Neural progenitor cell (in vitro differentiated cells): ENCODE measurements at regions not wholly inside any gene's neighbourhood (a gene's known extent, or its start where the extent isn't known, plus 50 kb on each side); places are given as distances from the start of the nearest gene placed in this dataset.
"Not testable (repeated sequence)": the region's sequence is repeated elsewhere in the genome, so short reads cannot be mapped to it uniquely, and the experiment has no call there.

ENCODE experiments used
- DNase-seq: peaks from one replicate; pipeline ENCODE4 v3.0.0-alpha.2; 2016; ENCODE audit warnings: low spot score
- H2AFZ ChIP-seq: fragments of 200-600 bp; sonication (generic); replicated peaks from 2 replicates; pipeline ENCODE4 v1.6.1; 2016; ENCODE audit warnings: antibody characterized with exemption
- H3F3A ChIP-seq: fragments of 200-600 bp; sonication (generic); 2 replicates; pipeline ENCODE4 v1.6.1; 2016; ENCODE audit warnings: antibody characterized with exemption, low read depth
- H3K27ac ChIP-seq: fragments of 200-600 bp; sonication (generic); 2 replicates; pipeline ENCODE4 v1.5.1; 2016; ENCODE audit warnings: mild to moderate bottlenecking
- H3K27me3 ChIP-seq: fragments of 200-600 bp; sonication (generic); 2 replicates; pipeline ENCODE4 v1.6.1; 2016; ENCODE audit warnings: mild to moderate bottlenecking, moderate library complexity
- H3K36me3 ChIP-seq: fragments of 200-600 bp; sonication (generic); 2 replicates; pipeline ENCODE4 v1.5.1; 2016
- H3K4me1 ChIP-seq: fragments of 200-600 bp; sonication (generic); 2 replicates; pipeline ENCODE4 v1.6.1; 2016; ENCODE audit warnings: mixed run types
- H3K4me2 ChIP-seq: fragments of 200-600 bp; sonication (generic); 2 replicates; pipeline ENCODE4 v1.6.1; 2016
- H3K4me3 ChIP-seq: fragments of 200-600 bp; sonication (generic); 2 replicates; pipeline ENCODE4 v1.5.1; 2016
- H3K79me2 ChIP-seq: fragments of 200-600 bp; sonication (generic); 2 replicates; pipeline ENCODE4 v1.6.1; 2016; ENCODE audit warnings: low read depth
- H3K9ac ChIP-seq: fragments of 200-600 bp; sonication (generic); 2 replicates; pipeline ENCODE4 v1.6.1; 2016
- H3K9me3 ChIP-seq: fragments of 200-600 bp; sonication (generic); 2 replicates; pipeline ENCODE4 v1.5.1; 2016; ENCODE audit warnings: low read depth
- H4K20me1 ChIP-seq: fragments of 200-600 bp; sonication (generic); 2 replicates; pipeline ENCODE4 v1.6.1; 2016; ENCODE audit warnings: low read depth
- H3K27ac Mint-ChIP-seq: 3 replicates; pipeline ENCODE4 v1.8.0; 2021; ENCODE audit warnings: mixed read lengths
- H3K27me3 Mint-ChIP-seq: 2 replicates; pipeline ENCODE4 v1.8.0; 2022; ENCODE audit warnings: low read depth, mild to moderate bottlenecking, inconsistent platforms, moderate library complexity, mixed read lengths; ENCODE audit not compliant: insufficient read depth
- H3K36me3 Mint-ChIP-seq: 3 replicates; pipeline ENCODE4 v1.8.0; 2021; ENCODE audit warnings: mixed read lengths
- H3K4me1 Mint-ChIP-seq: 3 replicates; pipeline ENCODE4 v1.8.0; 2021; ENCODE audit warnings: mixed read lengths
- H3K4me3 Mint-ChIP-seq: 3 replicates; pipeline ENCODE4 v1.8.0; 2021; ENCODE audit warnings: mild to moderate bottlenecking, moderate library complexity, mixed read lengths
- H3K9me3 Mint-ChIP-seq: 3 replicates; pipeline ENCODE4 v1.8.0; 2020; ENCODE audit warnings: mixed read lengths
- EZH2 ChIP-seq: fragments of 200-600 bp; sonication (generic); IDR thresholded peaks from 2 replicates; pipeline ENCODE4 v1.6.1; 2017; ENCODE audit warnings: antibody characterized with exemption, mild to moderate bottlenecking, moderate library complexity
- EZH2phosphoT487 ChIP-seq: fragments of 200-600 bp; sonication (generic); IDR thresholded peaks from 2 replicates; pipeline ENCODE4 v1.6.1; 2017; ENCODE audit warnings: antibody characterized with exemption
- TF ChIP-seq, protein P1 (sequence below): fragments of 200-600 bp; sonication (generic); IDR thresholded peaks from 2 replicates; pipeline ENCODE4 v1.5.1; 2017; ENCODE audit warnings: antibody characterized with exemption, mild to moderate bottlenecking

DNA sequence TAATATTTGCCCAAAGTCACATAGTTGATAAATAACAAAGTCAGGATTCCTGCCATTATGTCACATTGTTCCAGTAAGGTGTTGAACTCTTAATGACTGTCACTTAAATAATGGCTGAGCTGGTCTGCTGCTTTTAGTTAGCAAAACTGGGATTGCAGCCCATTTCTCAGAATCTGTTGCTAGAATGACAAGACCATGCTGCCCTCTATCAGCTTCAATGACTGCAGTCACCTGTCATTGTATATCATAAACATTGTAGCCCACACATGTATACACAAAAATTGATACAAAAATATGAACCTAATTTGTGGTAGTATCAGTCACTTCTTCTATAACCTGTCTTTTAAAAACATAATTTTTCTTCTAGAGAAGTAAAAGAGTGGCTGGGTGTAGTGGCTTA, 121.1 kb downstream of the FAM161A start:
- Histone ChIP-seq H3K9ac (no peak overlapping the region), H3K4me3 (no peak overlapping the region)
- no peak overlapping the region for H3K4me3 Mint-ChIP-seq

DNA sequence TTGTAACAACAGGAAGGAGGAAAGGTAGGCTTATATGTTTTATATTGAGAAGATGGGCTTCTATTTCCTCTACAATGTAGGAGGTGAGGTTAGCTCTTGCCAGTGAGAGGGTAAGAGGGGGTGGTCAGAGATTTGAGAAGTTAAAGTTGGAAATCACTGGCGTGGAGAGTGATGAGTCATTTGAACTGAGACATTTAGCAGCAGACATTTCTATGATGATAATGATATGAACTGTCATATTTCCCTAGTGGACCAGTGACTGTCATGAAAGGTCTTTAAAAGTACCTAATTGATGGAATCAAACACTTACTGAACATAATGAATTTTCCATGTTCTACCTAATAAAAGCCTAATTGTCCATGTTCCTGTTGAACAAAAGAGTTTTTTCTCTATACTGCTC, 126.1 kb downstream of the FAM161A start:
- H3K4me2 ChIP-seq = no peak overlapping the region
- Mint-ChIP-seq H3K36me3 (no peaks in the 10 kb centered on the region), H3K4me3 (no peak overlapping the region), H3K9me3 (peaks cover 2% of the 10 kb centered on the region), H3K4me1 (no peaks in the 10 kb centered on the region), H3K27ac (no peak overlapping the region), H3K27me3 (peaks cover 2% of the 10 kb centered on the region)
- no peaks in the 10 kb centered on the region for H3K9me3 ChIP-seq
- no peaks in the 10 kb centered on the region for H4K20me1 ChIP-seq
- no peak overlapping the region for H3K4me3 ChIP-seq
- DNase-seq = no peak
- H3K27ac ChIP-seq = no peak overlapping the region
- no peak overlapping the region for H3K9ac ChIP-seq
- H2AFZ ChIP-seq = no peak overlapping the region
- no peaks in the 10 kb centered on the region for H3K79me2 ChIP-seq
- no peaks in the 10 kb centered on the region for H3K36me3 ChIP-seq
- H3K4me1 ChIP-seq = no peaks in the 10 kb centered on the region
- no peaks in the 10 kb centered on the region for H3F3A ChIP-seq
- no peaks in the 10 kb centered on the region for H3K27me3 ChIP-seq
- TF ChIP-seq EZH2 = no peak
- TF ChIP-seq, protein P1, sequence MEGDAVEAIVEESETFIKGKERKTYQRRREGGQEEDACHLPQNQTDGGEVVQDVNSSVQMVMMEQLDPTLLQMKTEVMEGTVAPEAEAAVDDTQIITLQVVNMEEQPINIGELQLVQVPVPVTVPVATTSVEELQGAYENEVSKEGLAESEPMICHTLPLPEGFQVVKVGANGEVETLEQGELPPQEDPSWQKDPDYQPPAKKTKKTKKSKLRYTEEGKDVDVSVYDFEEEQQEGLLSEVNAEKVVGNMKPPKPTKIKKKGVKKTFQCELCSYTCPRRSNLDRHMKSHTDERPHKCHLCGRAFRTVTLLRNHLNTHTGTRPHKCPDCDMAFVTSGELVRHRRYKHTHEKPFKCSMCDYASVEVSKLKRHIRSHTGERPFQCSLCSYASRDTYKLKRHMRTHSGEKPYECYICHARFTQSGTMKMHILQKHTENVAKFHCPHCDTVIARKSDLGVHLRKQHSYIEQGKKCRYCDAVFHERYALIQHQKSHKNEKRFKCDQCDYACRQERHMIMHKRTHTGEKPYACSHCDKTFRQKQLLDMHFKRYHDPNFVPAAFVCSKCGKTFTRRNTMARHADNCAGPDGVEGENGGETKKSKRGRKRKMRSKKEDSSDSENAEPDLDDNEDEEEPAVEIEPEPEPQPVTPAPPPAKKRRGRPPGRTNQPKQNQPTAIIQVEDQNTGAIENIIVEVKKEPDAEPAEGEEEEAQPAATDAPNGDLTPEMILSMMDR = no peak

More for the DNA sequence above, 121.1 kb downstream of the FAM161A start:
- TF ChIP-seq EZH2phosphoT487 (no peak), EZH2 (no peak)
- TF ChIP-seq, protein P1 = no peak
- Mint-ChIP-seq H3K4me1 (no peaks in the 10 kb centered on the region), H3K36me3 (no peaks in the 10 kb centered on the region), H3K27me3 (peaks cover 2% of the 10 kb centered on the region), H3K9me3 (no peaks in the 10 kb centered on the region), H3K27ac (no peak overlapping the region)
- DNase-seq = no peak
- Histone ChIP-seq H2AFZ (no peak overlapping the region), H3K27me3 (no peaks in the 10 kb centered on the region), H3F3A (no peaks in the 10 kb centered on the region), H3K9me3 (no peaks in the 10 kb centered on the region), H4K20me1 (no peaks in the 10 kb centered on the region), H3K27ac (no peak overlapping the region), H3K36me3 (no peaks in the 10 kb centered on the region), H3K4me1 (no peaks in the 10 kb centered on the region), H3K79me2 (no peaks in the 10 kb centered on the region), H3K4me2 (no peak overlapping the region)

DNA sequence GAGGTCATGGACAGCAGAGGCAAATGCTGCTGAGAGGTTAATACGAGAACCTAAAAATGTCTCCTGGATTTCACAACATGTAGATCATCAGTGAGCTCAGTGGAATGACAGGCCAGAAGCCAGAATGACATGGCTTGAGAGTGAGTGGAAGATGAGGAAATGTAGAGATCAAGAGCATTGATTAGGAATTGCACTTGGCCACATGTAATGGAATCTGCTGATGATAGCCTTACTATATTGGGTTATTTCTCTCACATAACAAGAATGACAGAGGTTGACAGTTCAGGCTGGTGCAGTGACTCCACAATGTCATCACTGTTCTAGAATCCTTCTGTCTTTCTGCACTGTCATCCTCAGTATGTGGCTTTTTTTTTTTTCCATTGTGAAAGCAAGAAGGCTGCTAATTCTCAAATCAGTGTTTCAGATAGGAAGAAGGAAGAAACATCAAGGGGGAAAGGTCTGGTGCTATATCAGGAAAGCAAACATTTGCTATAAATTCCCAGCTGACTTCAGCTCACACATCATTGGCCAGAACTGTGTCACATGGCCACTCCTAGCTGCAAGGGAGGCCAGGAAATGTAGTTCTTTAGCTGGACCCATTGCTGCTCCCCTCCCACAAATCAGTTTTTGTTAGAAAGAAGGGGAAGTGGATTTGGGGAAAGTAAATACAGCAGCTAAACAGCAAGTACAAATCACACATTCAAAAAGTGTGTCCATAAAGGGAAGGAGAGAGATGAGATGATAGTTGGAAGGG, 127.2 kb downstream of the FAM161A start:
- no peak overlapping the region for H3K4me3 Mint-ChIP-seq
- no peaks in the 10 kb centered on the region for H3K4me1 Mint-ChIP-seq
- no peaks in the 10 kb centered on the region for H3K4me1 ChIP-seq
- H3K27me3 ChIP-seq = no peaks in the 10 kb centered on the region
- no peaks in the 10 kb centered on the region for H3K36me3 ChIP-seq
- no peak for DNase-seq
- no peaks in the 10 kb centered on the region for H4K20me1 ChIP-seq
- H3K36me3 Mint-ChIP-seq = no peaks in the 10 kb centered on the region
- H3K9me3 ChIP-seq = no peaks in the 10 kb centered on the region
- H3K4me2 ChIP-seq = no peak overlapping the region
- no peaks in the 10 kb centered on the region for H3K79me2 ChIP-seq
- H3K27me3 Mint-ChIP-seq = peaks cover 2% of the 10 kb centered on the region
- no peak overlapping the region for H3K27ac Mint-ChIP-seq
- no peak overlapping the region for H3K9ac ChIP-seq
- no peak for TF ChIP-seq EZH2
- no peak for TF ChIP-seq EZH2phosphoT487
- TF ChIP-seq, protein P1 = no peak
- no peaks in the 10 kb centered on the region for H3F3A ChIP-seq
- H3K4me3 ChIP-seq = no peak overlapping the region
- no peak overlapping the region for H2AFZ ChIP-seq
- peaks cover 2% of the 10 kb centered on the region for H3K9me3 Mint-ChIP-seq
- no peak overlapping the region for H3K27ac ChIP-seq

DNA sequence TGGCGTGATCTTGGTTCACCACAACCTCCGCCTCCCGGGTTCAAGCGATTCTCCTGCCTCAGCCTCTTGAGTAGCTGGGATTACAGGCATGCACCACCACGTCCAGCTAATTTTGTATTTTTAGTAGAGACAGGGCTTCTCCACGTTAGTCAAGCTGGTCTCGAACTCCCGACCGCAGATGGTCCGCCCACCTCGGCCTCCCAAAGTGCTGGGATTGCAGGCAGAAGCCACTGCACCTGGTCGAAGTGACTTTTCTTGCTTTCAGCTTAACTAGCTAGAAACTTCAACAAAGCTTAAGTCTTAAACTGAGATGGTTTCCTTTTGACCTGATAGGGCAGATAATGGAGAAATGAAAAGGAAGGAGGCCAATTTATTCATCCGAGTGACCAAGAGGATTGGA, 130.5 kb downstream of the FAM161A start:
- H3K36me3 ChIP-seq, DNase-seq, H3K4me3 Mint-ChIP-seq, H3K9me3 ChIP-seq, H3K4me2 ChIP-seq, H2AFZ ChIP-seq, H3K79me2 ChIP-seq, H3K27ac Mint-ChIP-seq, H3K4me1 ChIP-seq, H3K27me3 ChIP-seq, H3F3A ChIP-seq, H3K9me3 Mint-ChIP-seq, H3K4me1 Mint-ChIP-seq, H3K27me3 Mint-ChIP-seq, H3K4me3 ChIP-seq, H3K9ac ChIP-seq, H4K20me1 ChIP-seq, H3K27ac ChIP-seq, H3K36me3 Mint-ChIP-seq: not testable (repeated sequence)
